ENCODE measurements at regions not wholly inside any gene's neighbourhood (a gene's known extent, or its start where the extent isn't known, plus 50 kb on each side); places are given as distances from the start of the nearest gene placed in this dataset.

GRCh38 chr21:41071258-41072171 is 96.4 kb upstream of the BACE2 start:
- Mint-ChIP-seq H3K9me3 (no peaks in the 10 kb centered on the region), H3K27ac (no peak overlapping the region), H3K4me1 (peaks cover 9% of the 10 kb centered on the region), H3K27me3 (peaks cover 41% of the 10 kb centered on the region), H3K36me3 (no peaks in the 10 kb centered on the region), H3K4me3 (no peak overlapping the region)
- no peak for DNase-seq

GRCh38 chr21:41073558-41073957 is 94.4 kb upstream of the BACE2 start:
- Mint-ChIP-seq H3K4me3 (no peak overlapping the region), H3K9me3 (no peaks in the 10 kb centered on the region), H3K27ac (no peak overlapping the region), H3K36me3 (no peaks in the 10 kb centered on the region), H3K27me3 (peaks cover 28% of the 10 kb centered on the region), H3K4me1 (peaks cover 7% of the 10 kb centered on the region)
- no peak for DNase-seq

GRCh38 chr21:41074396-41075184 is 93.4 kb upstream of the BACE2 start:
- Mint-ChIP-seq H3K9me3 (no peaks in the 10 kb centered on the region), H3K27me3 (peaks cover 22% of the 10 kb centered on the region), H3K36me3 (no peaks in the 10 kb centered on the region), H3K27ac (no peak overlapping the region), H3K4me1 (no peaks in the 10 kb centered on the region), H3K4me3 (no peak overlapping the region)
- DNase-seq = no peak

- DNase-seq = no peak
- H3K9me3 Mint-ChIP-seq = no peaks in the 10 kb centered on the region
- H3K4me1 Mint-ChIP-seq = no peaks in the 10 kb centered on the region
- H3K4me3 Mint-ChIP-seq = no peak overlapping the region
- H3K27me3 Mint-ChIP-seq = peaks cover 14% of the 10 kb centered on the region
- no peak overlapping the region for H3K27ac Mint-ChIP-seq
- H3K36me3 Mint-ChIP-seq = no peaks in the 10 kb centered on the region
Measured at GRCh38 chr21:41075656-41076055, 92.3 kb upstream of the BACE2 start.

- no peaks in the 10 kb centered on the region for H3K4me1 Mint-ChIP-seq
- peaks cover 11% of the 10 kb centered on the region for H3K27me3 Mint-ChIP-seq
- H3K4me3 Mint-ChIP-seq = no peak overlapping the region
- H3K9me3 Mint-ChIP-seq = no peaks in the 10 kb centered on the region
- no peak for DNase-seq
- H3K36me3 Mint-ChIP-seq = no peaks in the 10 kb centered on the region
- H3K27ac Mint-ChIP-seq = no peak overlapping the region
Measured at GRCh38 chr21:41076064-41076463, 91.9 kb upstream of the BACE2 start.

GRCh38 chr21:41079159-41079558 is 88.8 kb upstream of the BACE2 start:
- DNase-seq = no peak
- H3K27ac Mint-ChIP-seq = no peak overlapping the region
- H3K27me3 Mint-ChIP-seq = peaks cover 10% of the 10 kb centered on the region
- H3K36me3 Mint-ChIP-seq = no peaks in the 10 kb centered on the region
- no peaks in the 10 kb centered on the region for H3K9me3 Mint-ChIP-seq
- H3K4me1 Mint-ChIP-seq = no peaks in the 10 kb centered on the region
- no peak overlapping the region for H3K4me3 Mint-ChIP-seq

- Mint-ChIP-seq H3K36me3 (no peaks in the 10 kb centered on the region), H3K4me1 (no peaks in the 10 kb centered on the region), H3K9me3 (no peaks in the 10 kb centered on the region), H3K27ac (no peak overlapping the region), H3K4me3 (no peak overlapping the region), H3K27me3 (peaks cover 15% of the 10 kb centered on the region)
- DNase-seq = no peak
Measured at GRCh38 chr21:41080485-41081121, 87.4 kb upstream of the BACE2 start.

GRCh38 chr21:41086569-41086968 is 81.4 kb upstream of the BACE2 start:
- no peak for DNase-seq
- Mint-ChIP-seq H3K9me3 (no peaks in the 10 kb centered on the region), H3K4me3 (no peak overlapping the region), H3K27ac (peak overlapping the region; percentile 30), H3K27me3 (peaks cover 17% of the 10 kb centered on the region), H3K36me3 (no peaks in the 10 kb centered on the region), H3K4me1 (no peaks in the 10 kb centered on the region)

GRCh38 chr21:41090981-41091380 is 77.0 kb upstream of the BACE2 start:
- no peaks in the 10 kb centered on the region for H3K36me3 Mint-ChIP-seq
- H3K9me3 Mint-ChIP-seq = no peaks in the 10 kb centered on the region
- H3K27ac Mint-ChIP-seq = no peak overlapping the region
- peaks cover 20% of the 10 kb centered on the region for H3K27me3 Mint-ChIP-seq
- H3K4me3 Mint-ChIP-seq = no peak overlapping the region
- H3K4me1 Mint-ChIP-seq = no peaks in the 10 kb centered on the region
- DNase-seq = no peak

- H3K4me1 Mint-ChIP-seq = no peaks in the 10 kb centered on the region
Measured at GRCh38 chr21:41091616-41092015, 76.3 kb upstream of the BACE2 start.

GRCh38 chr21:41092312-41092711 is 75.6 kb upstream of the BACE2 start:
- Mint-ChIP-seq H3K36me3 (no peaks in the 10 kb centered on the region), H3K4me1 (no peaks in the 10 kb centered on the region), H3K9me3 (no peaks in the 10 kb centered on the region), H3K4me3 (no peak overlapping the region), H3K27me3 (peaks cover 24% of the 10 kb centered on the region), H3K27ac (no peak overlapping the region)
- DNase-seq = no peak

More at GRCh38 chr21:41091616-41092015, 76.3 kb upstream of the BACE2 start:
- no peak for DNase-seq
- H3K36me3 Mint-ChIP-seq = no peaks in the 10 kb centered on the region
- peaks cover 19% of the 10 kb centered on the region for H3K27me3 Mint-ChIP-seq
- H3K27ac Mint-ChIP-seq = no peak overlapping the region
- H3K9me3 Mint-ChIP-seq = no peaks in the 10 kb centered on the region
- no peak overlapping the region for H3K4me3 Mint-ChIP-seq

GRCh38 chr21:41095983-41096382 is 72.0 kb upstream of the BACE2 start:
- Mint-ChIP-seq H3K27me3 (peaks cover 23% of the 10 kb centered on the region), H3K4me3 (no peak overlapping the region), H3K4me1 (no peaks in the 10 kb centered on the region), H3K36me3 (no peaks in the 10 kb centered on the region), H3K27ac (no peak overlapping the region), H3K9me3 (peaks cover 7% of the 10 kb centered on the region)
- DNase-seq = no peak

GRCh38 chr21:41098076-41098475 is 69.9 kb upstream of the BACE2 start:
- Mint-ChIP-seq H3K9me3 (peaks cover 7% of the 10 kb centered on the region), H3K36me3 (no peaks in the 10 kb centered on the region), H3K4me1 (no peaks in the 10 kb centered on the region), H3K4me3 (no peak overlapping the region), H3K27me3 (peaks cover 23% of the 10 kb centered on the region), H3K27ac (no peak overlapping the region)
- DNase-seq = no peak

GRCh38 chr21:41098481-41099042 is 69.4 kb upstream of the BACE2 start:
- H3K27ac Mint-ChIP-seq = no peak overlapping the region
- H3K27me3 Mint-ChIP-seq = peaks cover 23% of the 10 kb centered on the region
- no peak for DNase-seq
- H3K9me3 Mint-ChIP-seq = peaks cover 7% of the 10 kb centered on the region
- no peaks in the 10 kb centered on the region for H3K4me1 Mint-ChIP-seq
- H3K36me3 Mint-ChIP-seq = no peaks in the 10 kb centered on the region
- no peak overlapping the region for H3K4me3 Mint-ChIP-seq

Data from activated naive CD8-positive, alpha-beta T cell treated with anti-CD3 and anti-CD28 coated beads for 36 hours (primary cell).